ENCODE measurements at regions not wholly inside any gene's neighbourhood (a gene's known extent, or its start where the extent isn't known, plus 50 kb on each side); places are given as distances from the start of the nearest gene placed in this dataset.

- no peaks in the 10 kb centered on the region for H3K9me3 Mint-ChIP-seq
- peaks cover 3% of the 10 kb centered on the region for H3K27me3 Mint-ChIP-seq
- H3K27ac Mint-ChIP-seq = no peak overlapping the region
- DNase-seq = no peak
- H3K36me3 Mint-ChIP-seq = no peaks in the 10 kb centered on the region
- no peak overlapping the region for H3K4me3 Mint-ChIP-seq
- H3K4me1 Mint-ChIP-seq = no peaks in the 10 kb centered on the region
Measured at GRCh38 chr5:58262226-58262625, 197.7 kb downstream of the PLK2 start.

GRCh38 chr5:58261605-58262004 lies 198.3 kb downstream of the PLK2 start:
- DNase-seq = no peak
- no peak overlapping the region for H3K27ac Mint-ChIP-seq
- no peak overlapping the region for H3K4me3 Mint-ChIP-seq
- no peaks in the 10 kb centered on the region for H3K36me3 Mint-ChIP-seq
- H3K9me3 Mint-ChIP-seq = no peaks in the 10 kb centered on the region
- no peaks in the 10 kb centered on the region for H3K4me1 Mint-ChIP-seq
- H3K27me3 Mint-ChIP-seq = peaks cover 3% of the 10 kb centered on the region

- no peak for DNase-seq
- Mint-ChIP-seq H3K4me3 (no peak overlapping the region), H3K4me1 (no peaks in the 10 kb centered on the region), H3K36me3 (no peaks in the 10 kb centered on the region), H3K27me3 (no peaks in the 10 kb centered on the region), H3K27ac (no peak overlapping the region), H3K9me3 (no peaks in the 10 kb centered on the region)
Measured at GRCh38 chr5:58260243-58260642, 199.6 kb downstream of the PLK2 start.

GRCh38 chr5:58259685-58260152 lies 200.2 kb downstream of the PLK2 start:
- Mint-ChIP-seq H3K4me1 (no peaks in the 10 kb centered on the region), H3K4me3 (no peak overlapping the region), H3K27ac (no peak overlapping the region), H3K9me3 (no peaks in the 10 kb centered on the region), H3K36me3 (no peaks in the 10 kb centered on the region), H3K27me3 (no peaks in the 10 kb centered on the region)
- DNase-seq = no peak

- Mint-ChIP-seq H3K4me3 (no peak overlapping the region), H3K9me3 (no peaks in the 10 kb centered on the region), H3K36me3 (no peaks in the 10 kb centered on the region), H3K27me3 (no peaks in the 10 kb centered on the region), H3K4me1 (no peaks in the 10 kb centered on the region), H3K27ac (no peak overlapping the region)
- DNase-seq = no peak
Measured at GRCh38 chr5:58258984-58259684, 200.8 kb downstream of the PLK2 start.

GRCh38 chr5:58255970-58256369 lies 203.9 kb downstream of the PLK2 start:
- Mint-ChIP-seq H3K27ac (no peak overlapping the region), H3K27me3 (peaks cover 7% of the 10 kb centered on the region), H3K9me3 (no peaks in the 10 kb centered on the region), H3K36me3 (no peaks in the 10 kb centered on the region), H3K4me3 (no peak overlapping the region), H3K4me1 (no peaks in the 10 kb centered on the region)
- DNase-seq = no peak

GRCh38 chr5:58255386-58255785 lies 204.5 kb downstream of the PLK2 start:
- H3K27me3 Mint-ChIP-seq = peaks cover 7% of the 10 kb centered on the region
- no peaks in the 10 kb centered on the region for H3K4me1 Mint-ChIP-seq
- H3K27ac Mint-ChIP-seq = no peak overlapping the region
- DNase-seq = no peak
- H3K9me3 Mint-ChIP-seq = no peaks in the 10 kb centered on the region
- H3K36me3 Mint-ChIP-seq = no peaks in the 10 kb centered on the region
- H3K4me3 Mint-ChIP-seq = no peak overlapping the region

GRCh38 chr5:58248221-58248620 lies 211.7 kb downstream of the PLK2 start:
- no peaks in the 10 kb centered on the region for H3K36me3 Mint-ChIP-seq
- DNase-seq = no peak
- no peak overlapping the region for H3K27ac Mint-ChIP-seq
- H3K4me1 Mint-ChIP-seq = no peaks in the 10 kb centered on the region
- no peak overlapping the region for H3K4me3 Mint-ChIP-seq
- H3K9me3 Mint-ChIP-seq = no peaks in the 10 kb centered on the region
- peaks cover 17% of the 10 kb centered on the region for H3K27me3 Mint-ChIP-seq

GRCh38 chr5:58246461-58246944 lies 213.4 kb downstream of the PLK2 start:
- Mint-ChIP-seq H3K27ac (no peak overlapping the region), H3K36me3 (no peaks in the 10 kb centered on the region), H3K9me3 (no peaks in the 10 kb centered on the region), H3K4me3 (no peak overlapping the region), H3K27me3 (peaks cover 14% of the 10 kb centered on the region), H3K4me1 (no peaks in the 10 kb centered on the region)
- DNase-seq = no peak

- Mint-ChIP-seq H3K4me1 (no peaks in the 10 kb centered on the region), H3K27ac (no peak overlapping the region), H3K4me3 (no peak overlapping the region), H3K27me3 (peaks cover 14% of the 10 kb centered on the region), H3K36me3 (no peaks in the 10 kb centered on the region), H3K9me3 (no peaks in the 10 kb centered on the region)
- DNase-seq = no peak
Measured at GRCh38 chr5:58245476-58245840, 214.4 kb downstream of the PLK2 start.

GRCh38 chr5:58244819-58245475 lies 214.9 kb downstream of the PLK2 start:
- no peak for DNase-seq
- Mint-ChIP-seq H3K36me3 (no peaks in the 10 kb centered on the region), H3K27ac (no peak overlapping the region), H3K4me1 (no peaks in the 10 kb centered on the region), H3K4me3 (no peak overlapping the region), H3K27me3 (peaks cover 14% of the 10 kb centered on the region), H3K9me3 (no peaks in the 10 kb centered on the region)

GRCh38 chr5:58241389-58241788 lies 218.5 kb downstream of the PLK2 start:
- no peaks in the 10 kb centered on the region for H3K9me3 Mint-ChIP-seq
- H3K4me3 Mint-ChIP-seq = no peak overlapping the region
- no peak overlapping the region for H3K27ac Mint-ChIP-seq
- H3K36me3 Mint-ChIP-seq = no peaks in the 10 kb centered on the region
- peaks cover 9% of the 10 kb centered on the region for H3K27me3 Mint-ChIP-seq
- DNase-seq = no peak
- no peaks in the 10 kb centered on the region for H3K4me1 Mint-ChIP-seq

- H3K27ac Mint-ChIP-seq = no peak overlapping the region
- no peaks in the 10 kb centered on the region for H3K9me3 Mint-ChIP-seq
- no peaks in the 10 kb centered on the region for H3K4me1 Mint-ChIP-seq
- H3K36me3 Mint-ChIP-seq = no peaks in the 10 kb centered on the region
- H3K4me3 Mint-ChIP-seq = no peak overlapping the region
- DNase-seq = no peak
- peaks cover 5% of the 10 kb centered on the region for H3K27me3 Mint-ChIP-seq
Measured at GRCh38 chr5:58240322-58240721, 219.6 kb downstream of the PLK2 start.

GRCh38 chr5:58239731-58240130 lies 220.2 kb downstream of the PLK2 start:
- no peaks in the 10 kb centered on the region for H3K36me3 Mint-ChIP-seq
- no peak for DNase-seq
- H3K27ac Mint-ChIP-seq = no peak overlapping the region
- H3K4me3 Mint-ChIP-seq = no peak overlapping the region
- peaks cover 2% of the 10 kb centered on the region for H3K27me3 Mint-ChIP-seq
- H3K4me1 Mint-ChIP-seq = no peaks in the 10 kb centered on the region
- H3K9me3 Mint-ChIP-seq = no peaks in the 10 kb centered on the region

GRCh38 chr5:58239045-58239444 lies 220.8 kb downstream of the PLK2 start:
- no peaks in the 10 kb centered on the region for H3K27me3 Mint-ChIP-seq
- no peaks in the 10 kb centered on the region for H3K36me3 Mint-ChIP-seq
- H3K4me3 Mint-ChIP-seq = no peak overlapping the region
- no peak overlapping the region for H3K27ac Mint-ChIP-seq
- no peaks in the 10 kb centered on the region for H3K4me1 Mint-ChIP-seq
- H3K9me3 Mint-ChIP-seq = no peaks in the 10 kb centered on the region
- DNase-seq = no peak

GRCh38 chr5:58236498-58236897 lies 223.4 kb downstream of the PLK2 start:
- no peak for DNase-seq
- Mint-ChIP-seq H3K27ac (no peak overlapping the region), H3K4me3 (no peak overlapping the region), H3K9me3 (no peaks in the 10 kb centered on the region), H3K4me1 (no peaks in the 10 kb centered on the region), H3K27me3 (no peaks in the 10 kb centered on the region), H3K36me3 (no peaks in the 10 kb centered on the region)
